Kidney (tissue), 13 donors: ENCODE measurements at regions not wholly inside any gene's neighbourhood (a gene's known extent, or its start where the extent isn't known, plus 50 kb on each side); places are given as distances from the start of the nearest gene placed in this dataset.
A peak's percentile ranks its signal among the peaks of the same experiment; 100 is the strongest.

ENCODE experiments used
- DNase-seq, 5 donors: peaks; one replicate each; pipeline ENCODE4 v3.0.0-alpha.2; 2013 to 2020
- FAIRE-seq: peaks from 2 replicates; lab custom pipeline; 2012; peaks lifted over from hg19 to GRCh38; lab: Jason Lieb, UNC
- H3K27ac ChIP-seq, 2 donors: one replicate each; pipeline ENCODE4 v1.7.0; 2013; ENCODE audit warnings: low read depth in 2 of 2, low read length in 2 of 2, inconsistent platforms in 1 of 2
- H3K27me3 ChIP-seq: one replicate; pipeline ENCODE4 v1.7.1; 2013; ENCODE audit warnings: low read length, inconsistent platforms; ENCODE audit not compliant: control insufficient read depth, insufficient read depth
- H3K36me3 ChIP-seq, 3 donors: one replicate each; pipeline versions ENCODE4 v1.7.0 to v1.7.1; 2013; ENCODE audit warnings: low read length in 3 of 3, control low read depth in 1 of 3, inconsistent platforms in 1 of 3; ENCODE audit not compliant: insufficient read depth in 3 of 3, control insufficient read depth in 2 of 3
- H3K4me1 ChIP-seq, 3 donors: one replicate each; pipeline versions ENCODE4 v1.7.0 to v1.7.1; 2013; ENCODE audit warnings: low read length in 3 of 3, inconsistent platforms in 1 of 3, low read depth in 1 of 3; ENCODE audit not compliant: control insufficient read depth in 2 of 3, insufficient read depth in 2 of 3
- H3K4me3 ChIP-seq, 3 donors: one replicate each; pipeline versions ENCODE4 v1.7.0 to v1.8.1; 2013; ENCODE audit warnings: low read length in 3 of 3, control low read depth in 1 of 3, inconsistent platforms in 1 of 3
- H3K9ac ChIP-seq, 3 donors: one replicate each; pipeline versions ENCODE4 v1.7.0 to v1.7.1; 2013; ENCODE audit warnings: low read length in 3 of 3, control low read depth in 1 of 3, inconsistent platforms in 1 of 3
- H3K9me3 ChIP-seq, 3 donors: one replicate each; pipeline versions ENCODE4 v1.7.0 to v1.7.1; 2013; ENCODE audit warnings: low read length in 3 of 3, control low read depth in 1 of 3, inconsistent platforms in 1 of 3; ENCODE audit not compliant: control insufficient read depth in 2 of 3, insufficient read depth in 1 of 3
- intact Hi-C: fragments of 100-400 bp; cut with DNase I; formaldehyde crosslinking; loops from one replicate; pipeline ENCODE4 v1.11.1; 2022
- TF ChIP-seq, protein P1 (sequence below): IDR thresholded peaks from 3 replicates; pipeline ENCODE4 v1.5.1; 2012; ENCODE audit warnings: mild to moderate bottlenecking, moderate library complexity, borderline replicate concordance; ENCODE audit not compliant: insufficient read depth; ENCODE audit errors: extremely low read depth
- donor health status: control.
- donor health status: control.
- donor health status: control.
- donor health status: control.
- donor health status: control.
- donor health status: DM: yes; HTN: yes; CAD: no.
- donor health status: Normal renal cell carcinoma (clear cell type).

DNA sequence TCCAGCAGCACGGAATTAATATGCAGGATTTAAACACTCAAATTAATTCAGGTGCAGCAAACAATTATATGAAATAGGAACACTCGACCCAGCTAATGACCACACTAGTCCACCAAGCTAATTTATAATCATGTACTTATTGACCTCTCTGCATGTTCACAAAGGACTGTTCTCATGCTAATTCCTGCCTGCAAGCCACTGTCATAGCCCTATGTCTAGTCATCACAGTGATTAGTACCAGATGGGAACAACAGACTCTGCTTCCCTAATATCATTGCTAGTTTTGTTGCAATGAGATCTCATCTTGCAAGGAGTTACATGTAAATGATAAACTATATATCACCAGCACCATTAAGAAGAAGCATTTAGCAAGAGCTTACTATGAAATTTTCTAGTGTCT lies 553.0 kb upstream of the GRAMD2B start:
- Histone ChIP-seq H3K9me3 (peaks cover 0 to 3% (median 0%) of the 10 kb centered on the region in 3 donors), H3K9ac (no peak overlapping the region), H3K27me3 (no peaks in the 10 kb centered on the region), H3K4me1 (no peaks in the 10 kb centered on the region), H3K36me3 (no peaks in the 10 kb centered on the region), H3K4me3 (no peak overlapping the region), H3K27ac (no peak overlapping the region)
- FAIRE-seq (no peak), DNase-seq (peak in 2 of 5 donors; percentile 17 to 27)
- TF ChIP-seq, protein P1, sequence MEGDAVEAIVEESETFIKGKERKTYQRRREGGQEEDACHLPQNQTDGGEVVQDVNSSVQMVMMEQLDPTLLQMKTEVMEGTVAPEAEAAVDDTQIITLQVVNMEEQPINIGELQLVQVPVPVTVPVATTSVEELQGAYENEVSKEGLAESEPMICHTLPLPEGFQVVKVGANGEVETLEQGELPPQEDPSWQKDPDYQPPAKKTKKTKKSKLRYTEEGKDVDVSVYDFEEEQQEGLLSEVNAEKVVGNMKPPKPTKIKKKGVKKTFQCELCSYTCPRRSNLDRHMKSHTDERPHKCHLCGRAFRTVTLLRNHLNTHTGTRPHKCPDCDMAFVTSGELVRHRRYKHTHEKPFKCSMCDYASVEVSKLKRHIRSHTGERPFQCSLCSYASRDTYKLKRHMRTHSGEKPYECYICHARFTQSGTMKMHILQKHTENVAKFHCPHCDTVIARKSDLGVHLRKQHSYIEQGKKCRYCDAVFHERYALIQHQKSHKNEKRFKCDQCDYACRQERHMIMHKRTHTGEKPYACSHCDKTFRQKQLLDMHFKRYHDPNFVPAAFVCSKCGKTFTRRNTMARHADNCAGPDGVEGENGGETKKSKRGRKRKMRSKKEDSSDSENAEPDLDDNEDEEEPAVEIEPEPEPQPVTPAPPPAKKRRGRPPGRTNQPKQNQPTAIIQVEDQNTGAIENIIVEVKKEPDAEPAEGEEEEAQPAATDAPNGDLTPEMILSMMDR: no peak
- intact Hi-C loops: no loop called here

GRCh38 chr5:125874057-125874456 lies 549.2 kb upstream of the GRAMD2B start:
- H3K27me3 ChIP-seq: no peaks in the 10 kb centered on the region

GRCh38 chr5:125874717-125875116 lies 548.5 kb upstream of the GRAMD2B start:
- intact Hi-C loops: no loop called here
- TF ChIP-seq, protein P1: no peak
- DNase-seq (no peak), FAIRE-seq (no peak)
- no peaks in the 10 kb centered on the region for H3K36me3 ChIP-seq
- no peak overlapping the region for H3K9ac ChIP-seq
- no peak overlapping the region for H3K27ac ChIP-seq
- H3K4me3 ChIP-seq: no peak overlapping the region
- H3K4me1 ChIP-seq: no peaks in the 10 kb centered on the region
- H3K9me3 ChIP-seq: peaks cover 0 to 3% (median 0%) of the 10 kb centered on the region in 3 donors
- H3K27me3 ChIP-seq: no peaks in the 10 kb centered on the region

More at GRCh38 chr5:125874057-125874456, 549.2 kb upstream of the GRAMD2B start:
- Histone ChIP-seq H3K9ac (no peak overlapping the region), H3K9me3 (peaks cover 0 to 3% (median 0%) of the 10 kb centered on the region in 3 donors), H3K36me3 (no peaks in the 10 kb centered on the region), H3K4me3 (no peak overlapping the region), H3K4me1 (no peaks in the 10 kb centered on the region), H3K27ac (no peak overlapping the region)
- TF ChIP-seq, protein P1: no peak
- intact Hi-C loops: no loop called here
- DNase-seq (no peak), FAIRE-seq (no peak)

DNA sequence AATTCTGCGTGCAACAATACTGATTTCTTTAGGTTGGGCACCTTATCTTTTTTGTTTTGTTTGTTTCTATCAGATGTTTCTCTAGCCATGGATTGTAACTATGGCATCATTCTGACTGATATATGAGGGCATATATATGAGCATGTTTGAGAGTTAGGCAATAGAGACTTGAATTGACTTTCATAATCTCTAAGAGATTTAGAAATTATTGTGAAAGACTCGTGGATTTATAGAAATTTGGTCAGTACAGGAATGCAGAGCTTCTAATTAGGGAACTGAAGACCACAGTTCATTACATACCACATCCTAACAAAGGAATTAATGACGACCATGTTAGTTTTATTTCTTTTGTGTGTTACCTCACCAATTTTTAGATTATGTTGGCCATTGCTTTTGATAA lies 546.0 kb upstream of the GRAMD2B start:
- DNase-seq (no peak), FAIRE-seq (no peak)
- H3K9me3 ChIP-seq: peaks cover 0 to 3% (median 0%) of the 10 kb centered on the region in 3 donors
- no peak overlapping the region for H3K9ac ChIP-seq
- intact Hi-C loops: no loop called here
- H3K4me3 ChIP-seq: no peak overlapping the region
- H3K36me3 ChIP-seq: no peaks in the 10 kb centered on the region
- H3K27ac ChIP-seq: no peak overlapping the region
- no peaks in the 10 kb centered on the region for H3K27me3 ChIP-seq
- no peaks in the 10 kb centered on the region for H3K4me1 ChIP-seq
- TF ChIP-seq, protein P1: no peak
